HG03469 (cell line): ENCODE measurements at regions not wholly inside any gene's neighbourhood (a gene's known extent, or its start where the extent isn't known, plus 50 kb on each side); places are given as distances from the start of the nearest gene placed in this dataset.
"Not testable (repeated sequence)": the region's sequence is repeated elsewhere in the genome, so short reads cannot be mapped to it uniquely, and the experiment has no call there.

ENCODE experiments used
- ATAC-seq: cut with Tn5 transposase; IDR thresholded peaks from one replicate; pipeline ENCODE4 v1.9.1; 2021; ENCODE audit warnings: mild to moderate bottlenecking, moderate library complexity, moderate number of reproducible peaks; ENCODE audit not compliant: unreplicated experiment

GRCh38 chr13:90329641-90330040 lies 1017.8 kb upstream of the MIR17HG start:
- no peak for ATAC-seq

- ATAC-seq: no peak
Observed at GRCh38 chr13:90331974-90332373, 1015.5 kb upstream of the MIR17HG start.

- ATAC-seq: no peak
Observed at GRCh38 chr13:90336507-90336906, 1011.0 kb upstream of the MIR17HG start.

GRCh38 chr13:90341348-90341747 lies 1006.1 kb upstream of the MIR17HG start:
- not testable (repeated sequence) for ATAC-seq

- ATAC-seq: not testable (repeated sequence)
Observed at GRCh38 chr13:90348477-90349136, 998.9 kb upstream of the MIR17HG start.

- no peak for ATAC-seq
Observed at GRCh38 chr13:90352763-90353162, 994.7 kb upstream of the MIR17HG start.

DNA sequence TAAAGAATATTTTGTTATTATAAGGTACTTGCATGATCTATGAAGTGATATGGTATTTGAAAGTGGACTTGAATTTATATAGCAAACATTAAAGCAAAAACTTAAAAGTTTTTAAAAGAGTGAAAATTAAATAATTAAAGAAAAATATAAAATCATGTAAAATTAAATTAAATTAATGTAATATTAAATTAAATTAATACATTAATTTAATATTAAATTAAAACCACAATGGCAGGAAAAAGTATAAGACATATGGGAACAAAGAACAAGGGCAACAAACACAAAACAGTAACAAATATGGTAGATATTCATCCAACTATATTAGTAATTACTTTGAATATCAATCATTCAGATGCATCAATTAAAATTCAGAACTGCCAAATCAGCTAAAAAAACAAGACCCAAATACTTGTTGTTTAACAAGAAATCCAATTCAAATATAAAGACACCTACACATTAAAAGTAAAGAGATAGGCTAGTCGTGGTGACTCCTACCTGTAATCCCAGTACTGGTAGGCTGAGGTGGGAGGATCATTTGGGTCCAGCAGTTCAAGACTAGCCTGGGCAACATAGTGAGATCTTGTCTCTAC lies 992.2 kb upstream of the MIR17HG start:
- no peak for ATAC-seq

DNA sequence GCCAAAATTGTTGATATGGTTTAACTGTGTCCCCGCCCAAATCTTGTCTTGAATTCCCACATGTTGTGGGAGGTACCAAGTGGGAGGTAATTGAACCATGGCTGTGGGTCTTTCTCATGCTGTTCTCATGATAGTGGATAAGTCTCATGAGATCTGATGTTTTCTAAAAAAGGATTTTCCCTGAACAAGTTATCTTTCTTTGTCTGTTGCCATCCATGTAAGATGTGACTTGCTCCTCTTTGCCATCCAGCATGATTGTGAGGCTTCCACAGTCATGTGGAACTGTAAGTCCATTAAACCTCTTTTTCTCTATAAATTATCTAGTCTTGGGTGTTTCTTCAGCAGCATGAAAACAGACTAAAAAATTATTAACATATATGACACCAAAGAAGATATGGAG lies 986.7 kb upstream of the MIR17HG start:
- ATAC-seq: no peak

- ATAC-seq: no peak
Observed at GRCh38 chr13:90362707-90363106, 984.8 kb upstream of the MIR17HG start.

DNA sequence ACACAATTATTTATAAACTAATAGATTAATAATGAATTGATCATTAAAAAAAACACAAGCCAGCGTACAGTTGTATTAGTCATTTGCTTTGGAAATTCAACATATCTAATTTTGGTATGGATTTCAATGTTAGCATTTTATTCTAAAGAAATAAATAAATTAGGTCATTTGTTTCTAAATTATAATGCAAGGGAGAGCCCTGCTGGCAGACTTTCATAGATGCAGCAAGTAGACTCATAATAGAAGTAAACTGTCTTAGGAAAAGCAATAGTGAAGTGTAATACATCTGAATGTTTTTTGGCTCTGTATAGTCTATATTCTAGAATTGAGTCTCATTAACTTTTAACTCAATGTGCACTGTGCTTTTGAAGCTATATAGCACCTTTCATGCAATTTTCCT lies 982.4 kb upstream of the MIR17HG start:
- no peak for ATAC-seq

DNA sequence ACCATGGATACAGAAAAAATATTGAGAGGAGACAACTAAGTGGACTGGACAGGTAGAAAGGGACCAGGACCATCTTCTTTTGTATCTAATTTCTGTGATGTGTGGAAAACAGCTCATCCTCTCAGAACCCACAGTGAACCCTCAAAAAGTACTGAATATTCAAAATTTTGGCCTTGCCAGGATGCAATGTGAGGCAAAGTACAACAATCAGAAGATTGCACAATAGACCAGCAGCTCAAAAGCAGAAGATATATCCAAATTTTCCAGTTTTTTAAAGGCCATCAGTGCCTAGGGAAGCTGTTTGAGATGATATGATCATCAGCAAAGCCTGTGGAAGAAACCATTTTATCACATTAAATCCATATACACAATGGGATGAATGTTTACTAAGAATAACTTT lies 973.3 kb upstream of the MIR17HG start:
- ATAC-seq: no peak

GRCh38 chr13:90375851-90376250 lies 971.6 kb upstream of the MIR17HG start:
- no peak for ATAC-seq

DNA sequence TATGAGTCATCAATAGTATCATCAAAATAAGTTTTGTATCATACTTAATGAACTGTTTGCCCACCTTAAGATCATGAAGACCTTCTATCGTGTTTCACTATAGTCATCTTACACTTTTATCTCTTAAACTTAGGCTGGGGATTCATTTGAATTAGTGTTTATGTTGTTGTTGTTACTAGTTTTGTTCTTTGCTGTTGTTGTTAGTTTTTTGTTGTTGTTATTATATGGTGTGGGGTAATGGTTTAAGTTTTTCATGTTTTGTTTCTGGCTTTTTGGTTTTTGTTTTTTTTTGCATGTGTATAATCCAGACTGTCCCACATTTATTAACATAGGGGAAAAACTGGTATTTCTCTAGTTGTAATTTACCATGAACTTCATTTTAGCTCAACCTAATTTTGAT lies 965.1 kb upstream of the MIR17HG start:
- no peak for ATAC-seq

DNA sequence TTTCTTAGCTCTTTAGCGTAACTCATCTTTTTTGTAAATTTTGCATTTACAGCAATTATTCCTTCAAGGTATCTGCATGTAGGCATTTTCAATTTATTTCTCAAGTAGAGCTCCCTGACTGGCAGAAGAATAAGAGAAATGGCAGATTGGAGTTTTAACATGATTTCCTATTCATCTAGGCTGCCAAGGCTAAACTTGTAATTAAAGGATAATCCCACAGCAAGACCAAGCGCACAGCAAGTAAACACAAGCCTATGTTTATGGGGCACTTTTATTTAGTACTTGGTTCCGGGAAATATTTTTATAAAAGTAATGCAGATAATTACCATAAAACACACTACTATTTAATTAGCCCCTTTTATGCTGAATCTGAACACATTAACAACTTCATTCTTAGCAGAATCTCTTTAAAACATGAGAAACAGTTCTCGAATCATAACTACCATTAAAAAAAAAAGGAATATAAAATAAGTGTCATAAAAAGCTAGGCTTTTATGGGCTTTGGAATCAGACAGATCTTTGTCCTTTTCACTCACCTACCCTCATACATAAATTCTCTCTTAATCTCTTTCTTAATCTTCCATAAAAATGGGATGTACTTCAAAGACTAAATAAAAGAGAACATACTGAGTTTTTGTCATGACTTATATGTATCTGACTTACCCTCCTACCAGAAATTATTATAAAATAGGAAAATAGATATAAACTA lies 961.6 kb upstream of the MIR17HG start:
- no peak for ATAC-seq

DNA sequence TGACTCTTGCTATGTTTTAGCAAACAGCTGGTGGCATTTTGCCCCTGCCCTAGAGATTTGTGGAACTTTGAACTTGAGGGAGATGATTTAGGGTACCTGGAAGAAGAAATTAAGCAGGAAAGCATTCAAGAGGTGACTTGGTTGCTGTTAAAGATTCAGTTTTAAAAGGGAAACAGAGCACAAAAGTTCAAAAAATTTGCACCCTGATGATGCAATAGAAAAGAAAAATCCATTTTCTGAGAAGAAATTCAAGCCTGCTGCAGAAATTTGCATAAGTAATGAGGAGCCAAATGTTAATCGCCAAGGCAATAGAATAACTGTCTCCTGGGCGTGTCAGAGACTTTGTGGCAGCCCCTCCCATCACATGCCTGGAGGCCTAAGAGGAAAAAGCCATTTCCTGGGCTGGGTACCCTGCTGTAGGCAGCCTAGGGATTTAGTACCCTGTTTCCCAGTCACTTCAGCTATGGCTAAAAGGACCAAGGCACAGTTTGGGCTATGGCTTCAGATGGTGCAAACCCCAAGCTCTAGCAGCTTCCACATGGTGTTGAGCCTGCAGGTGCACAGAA lies 958.5 kb upstream of the MIR17HG start:
- no peak for ATAC-seq

DNA sequence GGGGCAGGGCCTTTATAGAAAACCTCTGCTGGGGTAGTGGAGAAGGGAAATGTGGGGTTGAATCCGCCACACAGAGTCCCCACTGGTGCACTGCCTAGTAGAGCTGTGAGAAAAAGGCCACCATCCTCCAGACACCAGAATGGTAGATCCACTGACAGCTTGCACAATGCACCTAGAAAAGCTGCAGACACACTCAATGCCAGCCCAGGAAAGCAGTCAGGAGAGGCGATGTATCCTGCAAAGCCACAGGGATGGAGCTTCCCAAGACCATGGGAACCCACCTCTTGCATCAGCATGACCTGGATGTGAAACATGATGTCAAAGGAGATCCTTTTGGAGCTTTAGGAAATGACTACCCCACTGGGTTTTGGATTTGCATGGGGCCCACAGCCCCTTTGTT lies 958.0 kb upstream of the MIR17HG start:
- no peak for ATAC-seq

GRCh38 chr13:90393408-90393807 lies 954.1 kb upstream of the MIR17HG start:
- ATAC-seq: no peak

- ATAC-seq: no peak
Observed at GRCh38 chr13:90395348-90395747, 952.1 kb upstream of the MIR17HG start.

GRCh38 chr13:90395846-90396245 lies 951.6 kb upstream of the MIR17HG start:
- no peak for ATAC-seq

DNA sequence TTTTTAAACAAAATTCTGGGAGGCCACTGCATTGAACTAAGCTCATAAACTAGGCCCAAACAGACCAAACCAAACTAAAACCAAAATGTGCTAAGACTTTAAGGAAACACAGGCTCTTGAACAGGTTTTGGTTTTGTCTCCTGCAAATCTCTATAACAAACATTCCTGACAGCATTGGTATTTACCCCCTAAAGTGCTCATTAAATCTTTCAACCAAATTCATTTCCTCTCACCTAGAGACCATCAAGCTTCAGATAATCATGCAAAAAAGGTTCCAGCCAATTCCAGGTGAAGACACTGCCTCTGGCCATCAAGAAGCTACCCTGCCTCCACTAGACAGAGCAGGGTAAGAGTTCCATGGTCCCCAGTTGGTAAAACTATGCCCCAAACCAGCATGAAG lies 951.2 kb upstream of the MIR17HG start:
- no peak for ATAC-seq

- ATAC-seq: no peak
Observed at GRCh38 chr13:90397503-90397902, 950.0 kb upstream of the MIR17HG start.

GRCh38 chr13:90400372-90400771 lies 947.1 kb upstream of the MIR17HG start:
- no peak for ATAC-seq
